ENCODE measurements at regions not wholly inside any gene's neighbourhood (a gene's known extent, or its start where the extent isn't known, plus 50 kb on each side); places are given as distances from the start of the nearest gene placed in this dataset.

DNA sequence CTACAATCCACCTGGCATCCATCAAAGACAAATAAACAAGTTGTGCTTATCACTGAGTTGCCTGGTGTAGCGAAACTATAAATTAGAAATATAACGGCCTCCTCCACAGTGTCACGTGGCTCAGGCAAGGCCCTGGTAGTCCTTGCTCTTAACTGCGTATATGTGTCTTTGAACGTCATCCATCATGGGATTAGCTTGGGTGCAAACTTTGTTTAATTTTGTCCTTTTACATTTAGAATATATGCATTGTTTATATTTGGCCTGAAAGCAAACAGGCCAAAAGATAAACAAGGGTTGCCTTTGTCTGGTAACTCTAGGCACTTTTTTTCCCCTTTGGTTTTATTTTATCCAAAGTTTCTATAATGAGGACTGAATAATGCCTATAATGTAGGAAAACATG lies 184.9 kb downstream of the KIT start:
- no peak for TF ChIP-seq EGR1 (IDR thresholded peaks at IDR 0.05)
- TF ChIP-seq, protein P1, sequence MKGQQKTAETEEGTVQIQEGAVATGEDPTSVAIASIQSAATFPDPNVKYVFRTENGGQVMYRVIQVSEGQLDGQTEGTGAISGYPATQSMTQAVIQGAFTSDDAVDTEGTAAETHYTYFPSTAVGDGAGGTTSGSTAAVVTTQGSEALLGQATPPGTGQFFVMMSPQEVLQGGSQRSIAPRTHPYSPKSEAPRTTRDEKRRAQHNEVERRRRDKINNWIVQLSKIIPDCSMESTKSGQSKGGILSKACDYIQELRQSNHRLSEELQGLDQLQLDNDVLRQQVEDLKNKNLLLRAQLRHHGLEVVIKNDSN (IDR thresholded peaks at IDR 0.05), result no peak

DNA sequence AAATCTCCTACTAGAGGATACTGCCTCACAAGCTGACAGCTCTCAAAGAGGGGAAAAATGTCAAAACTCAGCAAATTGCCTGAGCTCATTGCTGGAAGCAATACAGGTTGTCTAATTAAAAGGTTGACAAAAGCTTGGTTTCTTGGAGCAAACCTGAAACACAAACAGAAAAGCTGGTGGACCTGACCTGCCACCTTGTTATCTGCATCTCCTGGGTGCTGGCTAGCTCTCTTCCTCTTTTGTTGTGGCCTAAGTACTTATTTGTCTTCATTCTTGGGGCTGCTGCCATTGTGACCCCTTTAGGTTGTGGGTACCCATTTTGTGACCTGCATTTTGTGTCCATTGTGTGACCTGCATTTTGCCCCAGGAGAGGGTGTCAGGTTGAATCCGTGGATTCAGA lies 184.5 kb downstream of the KIT start:
- TF ChIP-seq NFIC (IDR thresholded peaks at IDR 0.05) (no peak), YY1 (IDR thresholded peaks at IDR 0.05; ENCODE audit: low read depth) (no peak), TCF12 (IDR thresholded peaks at IDR 0.05; ENCODE audit: low read depth) (no peak), EP300 (IDR thresholded peaks at IDR 0.05; ENCODE audit: borderline replicate concordance) (no peak), ZBTB7A (IDR thresholded peaks at IDR 0.05; ENCODE audit: low read depth) (no peak), CEBPB (IDR thresholded peaks at IDR 0.05) (no peak), FOXM1 (IDR thresholded peaks at IDR 0.05; ENCODE audit: borderline replicate concordance, low read depth) (no peak)

DNA sequence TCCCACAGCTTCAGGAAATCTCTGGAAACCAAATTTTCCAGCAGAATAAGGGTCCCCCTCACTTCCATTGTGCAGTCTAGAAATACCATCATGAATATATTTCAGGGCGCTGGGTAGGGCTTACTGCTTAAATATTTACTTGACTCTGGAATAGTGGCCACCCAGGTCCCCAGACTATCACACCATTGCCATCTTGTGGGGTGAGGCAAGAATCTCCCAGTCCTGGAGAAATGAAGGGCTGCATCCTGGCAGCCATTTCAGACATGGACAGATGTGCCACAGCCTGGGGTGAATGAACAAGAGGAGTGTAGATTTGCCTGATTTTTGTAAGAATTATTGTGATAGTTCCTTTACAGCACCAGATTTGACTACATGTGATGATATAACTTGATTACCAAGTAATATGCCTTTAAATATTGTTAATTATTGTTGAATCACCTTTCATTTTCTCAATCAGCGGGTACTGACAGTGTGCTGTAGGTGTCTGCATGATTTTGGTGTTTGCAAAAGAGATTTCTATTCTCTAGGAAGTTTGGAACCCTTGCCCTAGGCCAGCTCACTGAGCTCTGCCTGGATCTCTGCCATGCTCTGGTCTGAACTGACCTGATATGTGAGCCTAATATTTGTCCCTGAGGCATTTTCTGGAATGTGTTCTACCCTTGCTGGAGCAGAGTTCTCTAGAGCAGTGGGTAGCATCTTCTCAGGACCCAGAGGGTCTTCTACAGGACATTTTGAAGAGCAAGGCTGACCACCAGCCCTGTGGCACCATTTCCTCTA lies 183.4 kb downstream of the KIT start:
- TF ChIP-seq NFIC (IDR thresholded peaks at IDR 0.05) (no peak), RAD21 (IDR thresholded peaks at IDR 0.05; ENCODE audit: low read depth) (0 out of 2 replicates have a peak, but pooled peaks have one; percentile 23), CREB1 (IDR thresholded peaks at IDR 0.05; ENCODE audit: low read depth) (no peak), YY1 (IDR thresholded peaks at IDR 0.05; ENCODE audit: low read depth) (no peak)

DNA sequence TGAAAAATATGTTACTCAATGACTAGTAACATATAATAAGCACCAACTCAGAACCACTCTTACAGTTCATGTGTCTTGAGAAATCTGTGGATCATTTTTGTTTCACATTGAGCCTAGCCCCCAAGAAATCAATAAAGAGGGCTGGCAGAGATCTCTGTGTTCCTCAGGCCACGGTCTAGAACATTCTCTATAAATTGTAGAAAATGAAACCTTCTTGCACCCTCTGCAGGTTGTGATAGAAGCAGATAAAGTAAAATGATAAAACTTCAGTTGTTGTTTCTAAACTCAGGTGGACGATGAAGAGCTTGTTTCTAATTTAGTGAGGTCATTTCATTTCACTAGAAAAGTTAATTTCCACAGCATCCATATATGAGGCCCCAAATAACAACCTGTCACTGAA lies 182.7 kb downstream of the KIT start:
- TF ChIP-seq RAD21 (IDR thresholded peaks at IDR 0.05; ENCODE audit: low read depth), result no peak
- TF ChIP-seq, protein P1 (IDR thresholded peaks at IDR 0.05), result no peak
- no peak for TF ChIP-seq ZBTB7A (IDR thresholded peaks at IDR 0.05; ENCODE audit: low read depth)
- no peak for TF ChIP-seq NFIC (IDR thresholded peaks at IDR 0.05)
- no peak for TF ChIP-seq CREB1 (IDR thresholded peaks at IDR 0.05; ENCODE audit: low read depth)
- no peak for TF ChIP-seq CEBPB (IDR thresholded peaks at IDR 0.05)
- no peak for TF ChIP-seq FOXM1 (IDR thresholded peaks at IDR 0.05; ENCODE audit: borderline replicate concordance, low read depth)
- TF ChIP-seq EP300 (IDR thresholded peaks at IDR 0.05; ENCODE audit: borderline replicate concordance), result no peak
- TF ChIP-seq EGR1 (IDR thresholded peaks at IDR 0.05), result no peak
- TF ChIP-seq, protein P2, sequence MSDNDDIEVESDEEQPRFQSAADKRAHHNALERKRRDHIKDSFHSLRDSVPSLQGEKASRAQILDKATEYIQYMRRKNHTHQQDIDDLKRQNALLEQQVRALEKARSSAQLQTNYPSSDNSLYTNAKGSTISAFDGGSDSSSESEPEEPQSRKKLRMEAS (IDR thresholded peaks at IDR 0.05), result no peak
- TF ChIP-seq TEAD4 (IDR thresholded peaks at IDR 0.05), result no peak
- TF ChIP-seq TCF12 (IDR thresholded peaks at IDR 0.05; ENCODE audit: low read depth), result no peak
- no peak for TF ChIP-seq YY1 (IDR thresholded peaks at IDR 0.05; ENCODE audit: low read depth)
- TF ChIP-seq, protein P3, sequence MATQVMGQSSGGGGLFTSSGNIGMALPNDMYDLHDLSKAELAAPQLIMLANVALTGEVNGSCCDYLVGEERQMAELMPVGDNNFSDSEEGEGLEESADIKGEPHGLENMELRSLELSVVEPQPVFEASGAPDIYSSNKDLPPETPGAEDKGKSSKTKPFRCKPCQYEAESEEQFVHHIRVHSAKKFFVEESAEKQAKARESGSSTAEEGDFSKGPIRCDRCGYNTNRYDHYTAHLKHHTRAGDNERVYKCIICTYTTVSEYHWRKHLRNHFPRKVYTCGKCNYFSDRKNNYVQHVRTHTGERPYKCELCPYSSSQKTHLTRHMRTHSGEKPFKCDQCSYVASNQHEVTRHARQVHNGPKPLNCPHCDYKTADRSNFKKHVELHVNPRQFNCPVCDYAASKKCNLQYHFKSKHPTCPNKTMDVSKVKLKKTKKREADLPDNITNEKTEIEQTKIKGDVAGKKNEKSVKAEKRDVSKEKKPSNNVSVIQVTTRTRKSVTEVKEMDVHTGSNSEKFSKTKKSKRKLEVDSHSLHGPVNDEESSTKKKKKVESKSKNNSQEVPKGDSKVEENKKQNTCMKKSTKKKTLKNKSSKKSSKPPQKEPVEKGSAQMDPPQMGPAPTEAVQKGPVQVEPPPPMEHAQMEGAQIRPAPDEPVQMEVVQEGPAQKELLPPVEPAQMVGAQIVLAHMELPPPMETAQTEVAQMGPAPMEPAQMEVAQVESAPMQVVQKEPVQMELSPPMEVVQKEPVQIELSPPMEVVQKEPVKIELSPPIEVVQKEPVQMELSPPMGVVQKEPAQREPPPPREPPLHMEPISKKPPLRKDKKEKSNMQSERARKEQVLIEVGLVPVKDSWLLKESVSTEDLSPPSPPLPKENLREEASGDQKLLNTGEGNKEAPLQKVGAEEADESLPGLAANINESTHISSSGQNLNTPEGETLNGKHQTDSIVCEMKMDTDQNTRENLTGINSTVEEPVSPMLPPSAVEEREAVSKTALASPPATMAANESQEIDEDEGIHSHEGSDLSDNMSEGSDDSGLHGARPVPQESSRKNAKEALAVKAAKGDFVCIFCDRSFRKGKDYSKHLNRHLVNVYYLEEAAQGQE (IDR thresholded peaks at IDR 0.05; ENCODE audit: low read depth), result no peak
- no peak for TF ChIP-seq TAF1 (IDR thresholded peaks at IDR 0.05; ENCODE audit: low read depth)

DNA sequence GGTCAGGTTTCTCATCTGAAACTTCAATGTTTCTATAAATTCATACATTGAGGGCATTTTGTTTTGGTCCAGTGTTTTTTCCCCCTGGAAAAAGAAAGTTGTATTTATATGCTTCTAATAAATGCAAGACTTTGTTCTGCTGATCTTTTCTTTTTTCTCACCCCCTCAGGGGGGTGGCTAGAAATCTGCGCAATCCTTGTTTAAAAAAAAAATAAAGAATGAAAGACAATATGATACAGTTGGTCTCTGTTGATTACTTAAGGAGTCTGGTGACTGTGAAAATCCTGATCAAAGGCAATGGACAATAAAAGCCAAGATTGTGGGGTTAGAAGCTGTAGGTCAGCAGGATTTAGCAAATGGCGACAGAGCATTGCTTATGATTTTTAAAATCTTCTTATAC lies 180.5 kb downstream of the KIT start:
- TF ChIP-seq CREB1 (IDR thresholded peaks at IDR 0.05; ENCODE audit: low read depth) (no peak), EGR1 (IDR thresholded peaks at IDR 0.05) (no peak), TAF1 (IDR thresholded peaks at IDR 0.05; ENCODE audit: low read depth) (no peak)
- TF ChIP-seq, protein P1 (IDR thresholded peaks at IDR 0.05), result no peak

DNA sequence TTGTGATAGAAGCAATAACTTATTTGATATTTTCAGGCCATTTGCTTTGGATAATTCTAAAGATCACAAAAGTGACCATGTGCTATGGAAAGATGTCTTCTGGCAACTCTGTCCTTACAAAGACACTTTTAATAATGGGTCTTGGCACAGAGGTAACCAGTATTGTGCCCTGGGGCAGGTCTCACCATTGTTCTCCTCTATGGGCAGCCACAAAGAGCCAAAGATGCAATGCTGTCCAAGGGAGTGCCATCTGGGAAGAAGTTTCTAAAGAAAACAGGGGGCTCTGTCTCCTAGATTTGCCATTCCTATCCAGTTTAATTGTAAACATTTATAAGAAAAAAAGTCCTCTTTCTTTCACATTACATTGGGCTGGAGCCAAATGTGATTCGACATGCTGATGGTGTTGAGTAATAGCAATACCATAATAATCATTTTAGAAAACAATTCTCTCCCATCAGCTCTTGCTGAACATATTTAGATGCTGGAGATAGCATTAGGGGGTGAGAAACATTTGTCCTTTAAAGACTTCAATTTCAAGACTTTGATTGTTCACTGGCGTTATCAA lies 179.9 kb downstream of the KIT start:
- TF ChIP-seq EGR1 (IDR thresholded peaks at IDR 0.05) (no peak), RAD21 (IDR thresholded peaks at IDR 0.05; ENCODE audit: low read depth) (no peak), YY1 (IDR thresholded peaks at IDR 0.05; ENCODE audit: low read depth) (no peak), TEAD4 (IDR thresholded peaks at IDR 0.05) (no peak), TAF1 (IDR thresholded peaks at IDR 0.05; ENCODE audit: low read depth) (no peak), FOXM1 (IDR thresholded peaks at IDR 0.05; ENCODE audit: borderline replicate concordance, low read depth) (no peak)

DNA sequence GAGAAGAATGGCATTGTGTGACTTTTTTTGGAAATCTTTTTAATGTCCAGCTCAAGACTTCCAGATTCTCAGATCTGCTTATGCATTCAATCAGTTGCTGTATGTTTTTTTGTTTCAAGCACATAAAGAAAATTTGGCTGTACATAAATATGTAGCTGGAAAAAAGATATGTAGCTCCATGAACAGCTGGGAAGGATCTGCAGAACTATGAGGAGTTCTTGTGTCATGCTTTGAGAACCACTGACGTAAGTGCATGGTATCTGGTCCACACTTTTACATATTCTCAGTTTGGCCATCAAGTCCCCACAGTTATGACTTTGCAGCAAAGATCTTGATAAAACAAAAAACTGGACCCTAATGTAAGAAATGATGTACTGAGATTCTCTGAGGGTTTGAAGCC lies 165.9 kb downstream of the KIT start:
- TF ChIP-seq CEBPB (IDR thresholded peaks at IDR 0.05) (no peak), ZBTB7A (IDR thresholded peaks at IDR 0.05; ENCODE audit: low read depth) (no peak), FOXM1 (IDR thresholded peaks at IDR 0.05; ENCODE audit: borderline replicate concordance, low read depth) (no peak), YY1 (IDR thresholded peaks at IDR 0.05; ENCODE audit: low read depth) (no peak), CREB1 (IDR thresholded peaks at IDR 0.05; ENCODE audit: low read depth) (no peak), RAD21 (IDR thresholded peaks at IDR 0.05; ENCODE audit: low read depth) (no peak), TEAD4 (IDR thresholded peaks at IDR 0.05) (no peak), NFIC (IDR thresholded peaks at IDR 0.05) (no peak), EP300 (IDR thresholded peaks at IDR 0.05; ENCODE audit: borderline replicate concordance) (no peak)
- TF ChIP-seq, protein P2 (IDR thresholded peaks at IDR 0.05), result no peak
- TF ChIP-seq, protein P1 (IDR thresholded peaks at IDR 0.05), result no peak

Measured in Ishikawa (cell line).